22Rv1 (cell line): ENCODE measurements at regions not wholly inside any gene's neighbourhood (a gene's known extent, or its start where the extent isn't known, plus 50 kb on each side); places are given as distances from the start of the nearest gene placed in this dataset.

Experiments used
- H3K27ac ChIP-seq: fragments of 450-650 bp; 2 replicates; pipeline ENCODE4 v1.5.1; 2017
- CTCF ChIP-seq: fragments of 450-650 bp; IDR thresholded peaks from 2 replicates; pipeline ENCODE4 v1.5.1; 2017; ENCODE audit warnings: mild to moderate bottlenecking
- ZFX ChIP-seq: fragments of 450-650 bp; IDR thresholded peaks from 2 replicates; pipeline ENCODE4 v1.6.1; 2017; ENCODE audit warnings: antibody characterized with exemption, borderline replicate concordance

DNA sequence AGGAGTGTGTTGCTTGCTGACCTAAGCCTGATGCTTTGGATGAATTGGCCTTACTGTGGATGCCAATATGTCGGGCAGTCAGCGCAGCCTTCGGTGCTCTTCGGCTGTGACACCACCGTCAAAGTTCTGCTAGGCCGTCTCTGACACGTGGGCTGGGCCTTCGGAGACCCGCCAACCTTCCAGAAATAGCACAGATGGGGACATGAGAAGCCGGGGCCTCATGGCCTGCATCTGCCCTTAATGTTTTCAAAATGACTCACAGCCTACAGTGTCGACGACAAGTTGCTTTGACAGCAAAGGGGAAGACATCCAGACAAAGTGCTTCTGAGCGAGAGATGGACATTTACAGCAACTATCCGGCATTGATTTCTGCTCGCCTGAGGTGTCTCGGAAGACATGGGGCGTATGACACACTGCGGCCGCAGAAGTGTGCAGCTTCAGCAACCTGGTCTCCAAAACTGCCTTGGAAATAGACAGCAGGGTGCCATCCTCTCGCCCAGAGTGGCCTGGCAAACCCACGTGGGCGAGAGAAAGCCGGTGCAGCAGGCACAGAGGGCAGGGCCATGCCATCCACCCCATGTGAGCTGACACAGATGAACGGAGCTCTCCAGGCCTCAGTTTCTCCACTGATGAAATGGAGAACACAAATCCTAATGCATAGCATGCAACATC, 94.0 kb upstream of the PPP2R2D start:
- TF ChIP-seq ZFX, result no peak
- TF ChIP-seq CTCF, result no peak
- no peak overlapping the region for H3K27ac ChIP-seq

DNA sequence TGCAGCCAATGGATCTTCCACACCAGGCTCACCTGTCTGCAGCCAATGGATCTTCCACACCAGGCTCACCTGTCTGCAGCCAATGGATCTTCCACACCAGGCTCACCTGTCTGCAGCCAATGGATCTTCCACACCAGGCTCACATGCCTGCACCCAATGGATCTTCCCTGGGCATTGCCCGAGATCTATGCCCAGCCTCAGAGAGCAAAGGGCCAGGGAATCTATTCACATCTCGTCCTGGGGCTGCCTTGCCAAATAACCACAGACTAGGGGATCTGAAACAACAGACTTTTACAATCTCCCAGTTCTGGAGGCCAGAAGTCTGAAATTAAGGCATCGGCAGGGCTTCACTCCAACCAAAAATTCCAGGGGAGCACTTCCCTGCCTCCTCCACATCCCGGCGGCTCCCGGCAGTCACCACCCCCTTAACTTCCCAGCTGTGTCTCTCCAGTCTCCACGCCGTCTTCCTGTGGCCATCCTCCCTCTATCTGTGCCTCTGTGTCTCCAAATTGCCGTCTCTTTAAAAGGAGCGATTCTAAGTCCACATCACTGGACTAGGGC, 92.4 kb upstream of the PPP2R2D start:
- TF ChIP-seq CTCF (no peak), ZFX (no peak)
- H3K27ac ChIP-seq, result no peak overlapping the region

DNA sequence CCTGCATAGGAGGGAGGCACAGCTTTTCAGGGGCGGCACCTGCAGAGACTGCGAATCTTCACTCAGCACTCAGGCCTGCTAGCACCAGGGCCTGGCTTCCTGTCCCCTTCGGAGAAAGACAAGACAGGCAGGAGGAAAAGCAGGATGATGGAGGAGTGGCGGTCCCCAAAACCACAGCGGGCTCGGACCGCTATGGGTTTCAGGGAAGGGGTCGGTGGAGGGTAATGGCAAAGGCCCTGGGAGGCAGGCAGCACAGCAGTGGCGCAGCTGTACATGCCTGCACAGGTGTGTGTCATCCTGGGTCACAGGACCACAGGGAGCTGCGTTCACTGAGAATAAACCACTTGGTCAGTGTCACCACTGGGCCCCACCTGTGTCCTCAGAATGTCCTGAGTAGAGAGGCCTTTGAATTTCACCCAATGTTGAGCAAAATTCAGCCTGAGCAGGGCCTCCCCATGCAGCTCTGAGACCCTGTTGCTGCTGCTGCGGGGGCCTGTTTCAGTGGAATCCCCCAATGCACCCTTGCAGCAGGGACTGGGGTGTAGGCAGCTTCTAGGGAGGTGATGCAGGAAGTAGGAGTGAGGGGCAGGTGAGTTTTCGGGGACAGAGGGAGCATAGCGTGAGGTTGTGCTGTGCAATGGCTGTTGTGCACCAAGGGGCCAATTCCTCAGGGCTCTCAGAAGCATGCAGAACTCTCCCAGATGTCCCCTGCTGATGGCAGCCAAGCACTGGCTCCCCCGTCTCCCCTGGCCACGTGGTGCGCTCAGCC, 90.6 kb upstream of the PPP2R2D start:
- TF ChIP-seq CTCF (no peak), ZFX (no peak)

GRCh38 chr10:131810805-131811629, 89.8 kb upstream of the PPP2R2D start:
- H3K27ac ChIP-seq, result no peak overlapping the region
- TF ChIP-seq CTCF (no peak), ZFX (no peak)

More for the DNA sequence above, 90.6 kb upstream of the PPP2R2D start:
- no peak overlapping the region for H3K27ac ChIP-seq

GRCh38 chr10:131811630-131812403, 89.0 kb upstream of the PPP2R2D start:
- H3K27ac ChIP-seq, result no peak overlapping the region
- TF ChIP-seq CTCF (no peak), ZFX (no peak)

- H3K27ac ChIP-seq, result no peak overlapping the region
- no peak for TF ChIP-seq ZFX
These were observed 87.8 kb upstream of the PPP2R2D start for GRCh38 chr10:131812736-131813604.
